ENCODE measurements at regions not wholly inside any gene's neighbourhood (a gene's known extent, or its start where the extent isn't known, plus 50 kb on each side); places are given as distances from the start of the nearest gene placed in this dataset.

DNA sequence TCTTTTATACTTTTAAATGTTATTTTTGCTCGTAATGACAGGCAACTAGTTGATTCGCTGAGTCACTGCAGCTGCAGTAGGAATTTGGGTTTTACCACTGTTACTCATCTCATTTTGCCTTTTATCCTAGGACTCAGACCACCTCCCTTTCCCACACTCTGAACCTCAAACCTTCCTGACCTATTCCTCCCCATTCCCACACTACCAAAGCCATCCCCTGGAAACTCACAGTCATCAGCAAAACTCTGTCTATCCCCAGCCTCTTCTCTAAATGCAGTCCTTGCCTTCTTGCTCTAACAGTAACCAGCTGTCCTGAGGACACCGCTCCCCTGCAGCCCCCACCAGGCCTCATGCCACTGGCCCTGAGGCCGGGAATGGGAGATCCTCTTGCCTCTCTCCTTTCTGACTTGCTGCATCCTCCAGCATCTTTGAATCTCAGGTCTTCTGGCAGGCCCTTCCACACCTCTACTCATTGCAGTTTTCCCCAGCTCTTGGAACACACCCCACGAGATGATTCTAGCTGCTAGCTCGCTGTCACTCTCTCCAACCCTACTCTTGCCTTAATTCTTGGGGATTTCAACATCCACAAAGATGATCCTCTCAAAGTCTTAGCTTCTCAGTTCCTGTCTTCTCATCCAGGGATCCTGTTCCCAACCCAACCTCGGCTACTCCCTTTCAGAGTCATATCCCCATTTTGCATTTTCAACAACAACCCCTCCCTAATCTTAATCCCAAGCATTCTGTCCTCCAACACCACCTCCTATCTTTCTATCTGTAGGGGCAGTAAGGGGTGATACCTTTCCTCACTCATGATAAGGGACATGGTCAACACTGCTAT is 55.9 kb upstream of the C3orf80 start:
- peak; percentile 93 for DNase-seq (ENCODE audit: low read depth)

DNA sequence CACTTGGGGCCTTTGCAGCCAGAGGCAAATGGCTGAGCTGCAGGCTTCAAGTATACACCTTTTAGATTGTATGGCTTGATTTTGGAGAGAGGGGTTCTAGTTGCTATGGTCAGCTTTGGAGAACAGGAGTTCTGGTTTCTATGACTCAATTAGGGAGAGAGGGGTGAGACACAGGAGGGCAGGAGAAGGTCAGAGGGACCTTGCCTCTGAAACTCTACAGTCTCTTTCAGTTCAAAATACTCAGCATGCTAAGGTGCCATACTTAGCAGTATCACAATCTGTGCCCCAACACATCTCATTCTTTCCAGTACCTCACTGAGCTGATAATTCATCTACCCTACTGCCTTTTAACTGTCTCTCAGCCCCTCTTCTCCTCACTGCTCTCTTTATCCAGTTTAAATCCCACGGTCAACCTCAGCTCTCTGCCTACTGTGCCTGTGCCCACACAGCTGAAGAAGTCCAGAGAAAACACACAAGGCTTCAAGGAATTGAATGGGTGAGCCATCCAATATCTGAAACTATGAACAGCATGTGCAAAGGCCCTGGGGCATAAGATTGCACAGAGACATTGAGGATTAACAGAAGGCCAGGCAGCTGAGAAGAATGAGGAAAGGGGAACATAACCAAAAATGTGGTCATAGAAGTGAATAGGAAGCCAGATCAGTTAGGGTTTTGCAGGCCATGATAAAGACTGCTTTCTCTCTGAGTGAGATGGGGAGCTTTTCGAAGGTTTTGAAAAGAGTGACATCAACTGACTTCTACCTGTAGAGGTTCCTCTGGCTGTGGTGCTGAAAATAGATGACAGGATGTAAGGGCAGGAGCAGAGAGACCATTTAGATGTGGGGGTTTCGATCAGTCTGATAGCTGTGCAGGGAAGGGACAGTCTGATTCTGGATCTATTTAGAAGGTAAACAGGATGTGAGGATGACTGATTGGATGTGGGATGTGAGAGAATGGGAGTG is 54.5 kb upstream of the C3orf80 start:
- DNase-seq (ENCODE audit: low read depth): no peak

DNA sequence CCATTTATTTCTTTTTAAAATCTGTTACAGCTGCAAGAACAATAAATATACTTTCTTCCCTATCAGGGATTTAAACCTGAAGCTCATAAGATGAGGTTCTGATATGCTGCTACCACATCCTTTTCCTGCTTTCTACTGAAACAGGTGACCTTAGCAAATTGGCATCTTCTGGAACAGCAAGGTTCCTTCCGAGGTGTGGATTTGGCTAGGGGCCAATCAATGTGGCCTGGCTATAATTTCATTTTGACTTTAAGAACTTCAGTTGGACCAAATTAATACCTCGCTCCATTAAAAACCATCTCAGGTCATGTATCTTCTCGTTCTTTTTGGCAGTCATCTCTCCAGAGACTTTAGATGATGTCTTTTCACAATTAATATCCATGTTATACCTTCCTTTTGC is 53.4 kb upstream of the C3orf80 start:
- no peak for DNase-seq (ENCODE audit: low read depth)

DNA sequence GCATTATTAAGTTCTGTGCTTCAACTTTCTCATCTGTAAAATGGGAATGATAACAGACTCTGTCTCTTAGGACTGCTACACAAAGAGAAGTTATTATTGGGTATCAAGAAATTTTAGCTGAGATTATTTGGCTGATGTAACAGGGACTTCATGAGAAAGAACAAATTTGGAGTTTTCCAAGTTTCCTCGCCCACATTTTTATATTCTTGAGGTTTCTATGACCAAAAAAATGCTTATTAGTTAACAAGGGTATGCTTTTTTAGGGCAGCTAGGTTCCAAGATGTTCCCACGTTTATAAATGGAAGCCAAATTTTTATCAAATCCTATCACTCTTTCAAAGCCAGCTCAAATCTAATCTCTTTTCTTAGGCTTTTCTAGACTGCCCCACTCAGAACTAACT is 50.6 kb upstream of the C3orf80 start:
- no peak for DNase-seq (ENCODE audit: low read depth)

All from GM04504 (cell line).